Smooth muscle cell (in vitro differentiated cells): ENCODE measurements at regions not wholly inside any gene's neighbourhood (a gene's known extent, or its start where the extent isn't known, plus 50 kb on each side); places are given as distances from the start of the nearest gene placed in this dataset.

Source experiments
- DNase-seq: peaks from one replicate; lab custom pipeline; 2025; ENCODE audit not compliant: unreplicated experiment; lab: John Stamatoyannopoulos, UW
- H2AFZ ChIP-seq: fragments of 200-600 bp; sonication (generic); 2 replicates; pipeline ENCODE4 v1.6.0; 2016; ENCODE audit warnings: antibody characterized with exemption, low read depth, mild to moderate bottlenecking
- H3F3A ChIP-seq: fragments of 200-600 bp; sonication (generic); 2 replicates; pipeline ENCODE4 v1.6.0; 2017; ENCODE audit warnings: antibody characterized with exemption, low read depth
- H3K27ac ChIP-seq: fragments of 200-600 bp; sonication (generic); 2 replicates; pipeline ENCODE4 v1.5.1; 2016; ENCODE audit warnings: low read depth, mild to moderate bottlenecking
- H3K27me3 ChIP-seq: fragments of 200-600 bp; sonication (generic); 2 replicates; pipeline ENCODE4 v1.6.1; 2016; ENCODE audit warnings: low read depth, mild to moderate bottlenecking
- H3K36me3 ChIP-seq: fragments of 200-600 bp; sonication (generic); 2 replicates; pipeline ENCODE4 v1.5.1; 2016; ENCODE audit warnings: low read depth
- H3K4me1 ChIP-seq: fragments of 200-600 bp; sonication (generic); 2 replicates; pipeline ENCODE4 v1.5.1; 2016; ENCODE audit warnings: low read depth
- H3K4me2 ChIP-seq: fragments of 200-600 bp; sonication (generic); 2 replicates; pipeline ENCODE4 v1.6.0; 2016; ENCODE audit warnings: mild to moderate bottlenecking
- H3K4me3 ChIP-seq: fragments of 200-600 bp; sonication (generic); 2 replicates; pipeline ENCODE4 v1.5.1; 2016; ENCODE audit warnings: mild to moderate bottlenecking
- H3K79me2 ChIP-seq: fragments of 200-600 bp; sonication (generic); 2 replicates; pipeline ENCODE4 v1.6.0; 2016; ENCODE audit warnings: low read depth, mild to moderate bottlenecking
- H3K9ac ChIP-seq: fragments of 200-600 bp; sonication (generic); 2 replicates; pipeline ENCODE4 v1.6.0; 2016; ENCODE audit warnings: low read depth
- H3K9me3 ChIP-seq: fragments of 200-600 bp; sonication (generic); replicated peaks from 2 replicates; pipeline ENCODE4 v1.5.1; 2016; ENCODE audit warnings: low read depth
- H4K20me1 ChIP-seq: fragments of 200-600 bp; sonication (generic); 2 replicates; pipeline ENCODE4 v1.6.0; 2016; ENCODE audit warnings: low read depth
- WGBS: methylation state at CpG from one replicate; pipeline ENCODE4 v1.1.7; 2016; ENCODE audit warnings: low lambda C conversion rate; 5-methylcytosine and 5-hydroxymethylcytosine counted together
- TF ChIP-seq, protein P1 (sequence below): fragments of 200-600 bp; sonication (generic); IDR thresholded peaks from 2 replicates; pipeline ENCODE4 v1.5.1; 2017; ENCODE audit warnings: borderline replicate concordance, mild to moderate bottlenecking, antibody characterized with exemption; ENCODE audit not compliant: insufficient read depth, poor library complexity, severe bottlenecking

DNA sequence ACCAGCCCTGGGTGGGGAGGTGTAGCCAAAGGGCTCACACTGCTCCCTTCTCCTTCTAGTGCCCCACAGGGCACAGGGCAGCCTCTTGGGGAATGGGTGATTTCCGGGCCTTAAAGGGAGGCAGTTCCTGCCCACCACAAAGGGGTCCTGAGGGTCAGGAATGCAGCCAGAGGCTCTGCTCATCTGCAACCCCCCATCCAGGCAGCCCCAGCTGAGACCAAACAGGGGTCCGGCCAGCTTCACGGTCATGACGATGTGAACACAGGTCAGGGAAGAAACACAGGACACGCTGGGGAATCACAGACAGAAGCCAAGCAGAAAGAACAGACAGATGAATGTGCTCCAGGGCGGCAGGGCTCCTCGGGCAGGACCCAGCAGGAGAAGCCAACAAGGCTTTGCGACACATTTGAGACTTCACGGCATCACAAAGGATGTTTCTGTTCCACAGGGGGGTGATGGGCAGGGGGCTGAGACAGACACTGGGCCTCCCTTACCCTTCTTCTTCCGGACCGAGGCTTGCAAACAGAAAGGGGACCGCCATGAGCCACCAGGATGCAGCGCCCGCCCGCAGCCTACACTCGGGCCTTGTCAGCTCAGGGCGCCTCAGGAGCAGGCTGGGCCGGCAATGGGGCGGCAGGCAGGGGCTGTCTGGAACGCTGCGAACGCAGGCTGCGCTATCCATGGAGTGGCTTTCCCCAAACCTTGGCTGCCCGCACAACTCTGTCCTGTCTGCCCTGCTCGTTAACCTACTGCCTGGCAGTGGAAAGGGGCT, 101.9 kb downstream of the CTTN start:
- TF ChIP-seq, protein P1, sequence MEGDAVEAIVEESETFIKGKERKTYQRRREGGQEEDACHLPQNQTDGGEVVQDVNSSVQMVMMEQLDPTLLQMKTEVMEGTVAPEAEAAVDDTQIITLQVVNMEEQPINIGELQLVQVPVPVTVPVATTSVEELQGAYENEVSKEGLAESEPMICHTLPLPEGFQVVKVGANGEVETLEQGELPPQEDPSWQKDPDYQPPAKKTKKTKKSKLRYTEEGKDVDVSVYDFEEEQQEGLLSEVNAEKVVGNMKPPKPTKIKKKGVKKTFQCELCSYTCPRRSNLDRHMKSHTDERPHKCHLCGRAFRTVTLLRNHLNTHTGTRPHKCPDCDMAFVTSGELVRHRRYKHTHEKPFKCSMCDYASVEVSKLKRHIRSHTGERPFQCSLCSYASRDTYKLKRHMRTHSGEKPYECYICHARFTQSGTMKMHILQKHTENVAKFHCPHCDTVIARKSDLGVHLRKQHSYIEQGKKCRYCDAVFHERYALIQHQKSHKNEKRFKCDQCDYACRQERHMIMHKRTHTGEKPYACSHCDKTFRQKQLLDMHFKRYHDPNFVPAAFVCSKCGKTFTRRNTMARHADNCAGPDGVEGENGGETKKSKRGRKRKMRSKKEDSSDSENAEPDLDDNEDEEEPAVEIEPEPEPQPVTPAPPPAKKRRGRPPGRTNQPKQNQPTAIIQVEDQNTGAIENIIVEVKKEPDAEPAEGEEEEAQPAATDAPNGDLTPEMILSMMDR: no peak
- Histone ChIP-seq H3K27ac (no peak overlapping the region), H4K20me1 (no peaks in the 10 kb centered on the region), H3K9me3 (no peaks in the 10 kb centered on the region), H3K4me1 (peaks cover 29% of the 10 kb centered on the region), H3K4me3 (no peak overlapping the region), H3K36me3 (no peaks in the 10 kb centered on the region), H3F3A (no peaks in the 10 kb centered on the region), H3K79me2 (no peaks in the 10 kb centered on the region), H3K9ac (no peak overlapping the region), H2AFZ (no peak overlapping the region), H3K4me2 (no peak overlapping the region), H3K27me3 (no peaks in the 10 kb centered on the region)
- DNase-seq: no peak
- WGBS: 96% methylated on average over 25 of the region's 25 CpGs

DNA sequence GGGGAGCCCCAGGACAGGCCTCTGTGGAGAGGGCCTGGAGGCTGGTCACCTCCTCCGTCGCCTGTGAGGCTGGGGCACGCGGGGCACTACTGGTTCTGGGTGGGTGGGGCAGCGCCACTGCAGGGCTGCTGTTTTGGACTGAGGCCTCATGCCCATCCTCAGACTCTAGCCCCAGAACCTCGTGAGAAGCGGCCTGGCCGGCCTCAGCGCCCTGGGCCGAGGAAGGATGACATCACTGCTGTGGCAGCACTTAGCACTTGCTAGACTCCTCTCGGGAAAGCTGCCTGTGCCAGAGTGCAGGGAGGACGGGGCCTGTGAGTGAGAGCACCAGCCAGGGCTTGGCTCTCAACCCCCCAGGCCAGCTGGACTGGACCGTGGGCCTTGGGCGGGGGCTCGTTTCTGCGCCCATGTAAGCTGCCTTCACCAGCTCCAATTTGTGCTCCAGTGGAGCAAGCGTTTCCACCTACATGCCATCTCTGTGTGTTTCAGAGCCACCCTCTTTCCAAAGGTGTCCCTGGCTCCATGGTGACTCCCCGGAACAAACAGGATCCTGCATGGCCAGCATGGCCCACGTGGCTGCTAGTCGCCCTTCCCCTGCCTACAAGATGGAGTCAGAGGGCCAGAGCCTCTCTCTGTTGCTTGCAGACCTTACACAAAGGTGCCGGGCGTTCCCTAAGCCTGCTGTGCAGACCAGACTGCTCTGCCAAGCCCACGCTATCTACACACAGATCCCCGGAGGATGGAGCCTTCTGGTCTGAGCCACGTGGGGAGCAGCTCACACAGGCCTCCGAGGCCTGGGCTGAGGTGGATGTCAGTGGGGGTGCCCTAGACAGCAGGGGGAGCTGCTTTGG, 102.9 kb downstream of the CTTN start:
- Histone ChIP-seq H2AFZ (no peak overlapping the region), H4K20me1 (no peaks in the 10 kb centered on the region), H3F3A (no peaks in the 10 kb centered on the region), H3K79me2 (no peaks in the 10 kb centered on the region), H3K27ac (no peak overlapping the region), H3K36me3 (no peaks in the 10 kb centered on the region), H3K27me3 (no peaks in the 10 kb centered on the region), H3K4me2 (no peak overlapping the region), H3K9ac (no peak overlapping the region), H3K4me3 (no peak overlapping the region), H3K4me1 (peaks cover 29% of the 10 kb centered on the region), H3K9me3 (no peaks in the 10 kb centered on the region)
- 64% methylated on average over 24 of the region's 26 CpGs for WGBS
- TF ChIP-seq, protein P1: no peak
- no peak for DNase-seq

DNA sequence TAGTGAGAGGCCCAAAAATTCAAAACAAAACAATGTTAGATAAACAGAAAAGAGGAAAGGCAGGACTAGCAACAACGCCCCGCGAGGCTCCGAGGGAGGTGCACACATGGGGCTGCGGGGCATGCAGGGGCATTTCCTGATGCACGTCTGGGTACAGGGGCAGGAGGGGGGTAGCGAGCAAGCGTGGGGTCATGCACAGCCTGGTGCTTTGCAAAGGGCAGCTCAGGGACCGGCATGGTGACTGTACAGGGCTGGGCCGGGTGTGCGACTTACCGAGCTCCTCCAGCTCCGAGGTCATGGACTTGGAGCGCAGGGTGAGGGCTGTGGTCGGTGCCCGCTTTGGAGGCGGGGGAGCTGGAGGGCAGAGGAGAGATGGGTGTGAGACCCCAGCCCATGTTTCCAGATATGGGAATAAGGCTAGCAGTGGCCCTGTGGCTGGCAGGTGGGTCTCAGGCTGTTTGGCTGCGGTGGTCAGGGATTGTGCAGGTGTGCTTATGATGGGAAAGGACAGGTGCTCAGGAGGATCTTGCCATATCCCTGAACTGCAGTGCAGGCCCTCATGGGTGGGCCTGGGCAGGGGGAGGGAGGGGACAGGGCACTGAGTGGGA, 103.7 kb downstream of the CTTN start:
- H2AFZ ChIP-seq: no peak overlapping the region
- no peaks in the 10 kb centered on the region for H3F3A ChIP-seq
- no peak overlapping the region for H3K27ac ChIP-seq
- whole genome bisulfite sequencing: 97% methylated on average over 18 of the region's 18 CpGs
- no peak overlapping the region for H3K4me3 ChIP-seq
- DNase-seq: no peak
- no peaks in the 10 kb centered on the region for H3K36me3 ChIP-seq
- H3K9ac ChIP-seq: no peak overlapping the region
- H4K20me1 ChIP-seq: no peaks in the 10 kb centered on the region
- H3K4me1 ChIP-seq: peaks cover 26% of the 10 kb centered on the region
- no peaks in the 10 kb centered on the region for H3K9me3 ChIP-seq
- H3K79me2 ChIP-seq: no peaks in the 10 kb centered on the region
- TF ChIP-seq, protein P1: no peak
- no peaks in the 10 kb centered on the region for H3K27me3 ChIP-seq
- H3K4me2 ChIP-seq: no peak overlapping the region
